Tongue (tissue), 1 donor: ENCODE measurements at regions not wholly inside any gene's neighbourhood (a gene's known extent, or its start where the extent isn't known, plus 50 kb on each side); places are given as distances from the start of the nearest gene placed in this dataset.
A peak's percentile ranks its signal among the peaks of the same experiment; 100 is the strongest.

Source experiments
- DNase-seq: peaks from one replicate; pipeline ENCODE4 v3.0.0-alpha.2; 2015

GRCh38 chr3:40817017-40817416 lies 292.3 kb downstream of the ZNF621 start:
- no peak for DNase-seq

GRCh38 chr3:40821315-40821714 lies 296.6 kb downstream of the ZNF621 start:
- DNase-seq: no peak

DNA sequence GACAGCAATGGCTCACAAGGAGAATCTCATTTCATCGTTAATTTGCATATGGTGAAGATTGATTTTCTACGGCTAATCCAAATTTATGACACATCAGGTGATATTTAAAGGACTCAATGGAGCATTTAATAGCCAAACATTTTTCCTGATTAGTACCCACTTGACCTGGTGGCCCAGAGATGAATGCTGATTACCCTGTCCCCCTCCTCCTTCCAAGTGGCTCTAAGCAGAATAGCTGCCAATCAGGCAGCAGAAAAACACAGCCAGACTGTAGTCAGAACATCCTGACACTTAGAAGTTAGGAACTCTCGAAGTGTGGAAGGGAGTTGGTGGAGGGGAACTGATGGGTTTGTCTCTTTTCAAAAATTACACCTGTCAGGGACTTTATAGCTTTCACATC lies 302.5 kb downstream of the ZNF621 start:
- no peak for DNase-seq

GRCh38 chr3:40827942-40828688 lies 303.4 kb downstream of the ZNF621 start:
- DNase-seq: no peak

- DNase-seq: no peak
Measured at GRCh38 chr3:40828741-40829415, 304.1 kb downstream of the ZNF621 start.

- DNase-seq: no peak
Measured at GRCh38 chr3:40829876-40830275, 305.1 kb downstream of the ZNF621 start.

DNA sequence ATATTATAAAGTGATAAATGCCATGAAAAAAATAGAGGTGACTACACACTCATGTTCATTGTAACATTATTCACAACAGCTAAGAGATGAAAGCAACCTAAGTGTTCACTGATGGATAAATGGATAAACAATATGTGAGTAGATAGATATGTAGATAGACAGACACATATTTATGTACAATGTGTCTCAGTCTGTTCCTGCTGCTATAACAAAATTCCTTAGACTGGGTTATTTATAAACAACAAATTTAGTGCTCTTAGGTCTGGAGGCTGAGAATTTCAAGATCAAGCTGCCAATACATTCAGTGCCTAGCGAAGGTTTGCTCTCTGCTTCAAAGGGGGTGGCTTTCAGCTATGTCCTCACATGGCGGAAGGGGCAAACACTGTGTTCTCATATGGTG lies 312.5 kb downstream of the ZNF621 start:
- DNase-seq: no peak

- DNase-seq: no peak
Measured at GRCh38 chr3:40841131-40841530, 316.4 kb downstream of the ZNF621 start.

GRCh38 chr3:40841570-40842109 lies 316.9 kb downstream of the ZNF621 start:
- DNase-seq: no peak

- no peak for DNase-seq
Measured at GRCh38 chr3:40842714-40843113, 318.0 kb downstream of the ZNF621 start.

- no peak for DNase-seq
Measured at GRCh38 chr3:40843208-40843624, 318.5 kb downstream of the ZNF621 start.

- no peak for DNase-seq
Measured at GRCh38 chr3:40843851-40844548, 319.2 kb downstream of the ZNF621 start.

DNA sequence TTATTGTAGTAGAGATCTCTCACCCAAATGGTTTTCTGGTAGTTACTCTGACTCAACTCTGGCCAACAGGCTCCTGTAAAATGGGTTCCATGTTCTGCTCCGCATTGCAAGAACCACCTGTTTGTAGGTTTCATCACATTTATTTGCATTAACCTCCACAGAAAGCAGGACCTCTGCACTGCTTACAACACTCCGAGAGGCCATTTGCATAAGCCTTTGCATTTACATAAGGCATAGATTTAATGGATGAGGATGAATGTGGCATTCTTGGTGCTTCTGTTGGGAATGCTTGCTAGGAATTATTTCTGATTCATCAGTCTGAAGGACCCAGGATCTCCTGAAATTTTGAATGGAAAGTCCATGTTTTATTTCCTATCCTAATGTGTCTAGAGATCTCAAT lies 320.1 kb downstream of the ZNF621 start:
- no peak for DNase-seq

- DNase-seq: no peak
Measured at GRCh38 chr3:40845447-40845846, 320.7 kb downstream of the ZNF621 start.

DNA sequence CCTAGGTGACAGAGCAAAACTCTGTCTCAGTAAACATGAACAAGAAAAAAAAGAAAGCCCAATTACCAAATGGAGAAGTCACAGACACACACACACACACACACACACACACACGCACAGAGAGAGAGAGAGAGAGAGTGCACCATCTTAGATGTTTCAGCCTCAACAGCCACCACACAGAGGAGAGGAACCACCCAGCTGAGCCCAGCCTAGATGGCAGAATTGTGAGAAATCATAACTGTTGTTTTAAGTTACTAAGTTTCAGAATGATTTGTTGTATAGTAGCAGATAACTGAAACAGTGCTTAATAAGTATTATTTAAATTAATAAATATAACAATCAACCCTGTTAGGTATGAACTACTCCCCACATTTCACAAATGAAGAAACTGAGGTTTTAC lies 321.2 kb downstream of the ZNF621 start:
- DNase-seq: no peak

- DNase-seq: peak; percentile 80
Measured at GRCh38 chr3:40846451-40846850, 321.7 kb downstream of the ZNF621 start.

GRCh38 chr3:40847551-40847992 lies 322.8 kb downstream of the ZNF621 start:
- peak; percentile 83 for DNase-seq

DNA sequence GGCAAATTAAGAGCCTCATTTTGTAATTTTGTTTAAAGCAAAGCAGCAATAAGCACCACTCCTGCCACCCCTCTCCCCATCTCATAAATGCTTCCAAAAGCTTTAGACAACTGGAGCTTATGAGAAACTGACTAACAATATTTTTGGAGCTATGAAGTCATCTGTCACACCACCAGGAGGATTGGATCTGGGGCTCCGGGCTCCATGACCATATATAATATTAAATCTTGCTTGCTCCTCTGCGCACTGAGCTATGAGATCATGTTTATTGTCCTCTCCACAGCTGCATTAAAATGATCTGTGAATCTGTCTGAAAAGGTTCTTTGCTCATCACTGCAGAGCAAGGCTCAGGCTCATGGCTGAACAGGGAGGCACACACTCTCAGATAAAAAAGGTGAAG lies 323.7 kb downstream of the ZNF621 start:
- peak; percentile 46 for DNase-seq

- no peak for DNase-seq
Measured at GRCh38 chr3:40850861-40851260, 326.1 kb downstream of the ZNF621 start.

DNA sequence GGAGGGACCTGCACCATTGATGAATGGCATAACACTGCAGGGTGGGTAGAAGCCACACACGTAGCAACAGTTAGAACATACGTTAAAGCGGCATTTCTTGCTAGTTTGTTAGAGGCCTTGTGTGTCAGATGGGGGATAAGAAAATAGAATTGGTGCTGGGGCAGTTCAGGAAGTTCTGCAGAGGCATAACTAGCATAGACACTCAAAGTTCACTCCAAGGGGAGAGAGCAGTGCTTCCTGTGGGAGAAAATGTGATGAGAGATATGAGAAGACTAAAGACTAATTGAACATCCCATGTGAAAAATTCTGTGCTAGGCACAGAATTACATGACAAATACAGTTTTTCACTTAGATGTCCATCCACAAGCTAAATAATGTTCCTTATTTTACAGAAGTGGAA lies 327.1 kb downstream of the ZNF621 start:
- no peak for DNase-seq

DNA sequence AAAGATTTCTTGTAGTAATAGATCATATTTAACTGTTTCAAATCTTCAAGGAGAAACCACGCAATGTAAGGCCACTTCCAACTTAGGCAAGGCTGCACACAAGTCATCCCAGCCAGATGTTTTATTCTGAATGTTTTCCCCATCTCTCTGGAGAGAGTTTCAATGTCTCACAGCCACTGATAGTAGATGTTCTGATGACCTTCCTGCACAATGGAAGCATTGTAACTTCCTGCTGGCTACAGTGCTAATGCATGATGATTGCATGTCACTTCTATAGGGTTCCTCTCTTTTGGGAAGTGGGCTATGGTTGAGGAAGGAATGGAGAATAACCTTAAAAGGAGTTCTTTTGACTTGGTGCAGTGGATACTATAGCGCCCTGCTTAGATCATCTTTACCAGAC lies 328.0 kb downstream of the ZNF621 start:
- no peak for DNase-seq

GRCh38 chr3:40853474-40853873 lies 328.7 kb downstream of the ZNF621 start:
- no peak for DNase-seq

DNA sequence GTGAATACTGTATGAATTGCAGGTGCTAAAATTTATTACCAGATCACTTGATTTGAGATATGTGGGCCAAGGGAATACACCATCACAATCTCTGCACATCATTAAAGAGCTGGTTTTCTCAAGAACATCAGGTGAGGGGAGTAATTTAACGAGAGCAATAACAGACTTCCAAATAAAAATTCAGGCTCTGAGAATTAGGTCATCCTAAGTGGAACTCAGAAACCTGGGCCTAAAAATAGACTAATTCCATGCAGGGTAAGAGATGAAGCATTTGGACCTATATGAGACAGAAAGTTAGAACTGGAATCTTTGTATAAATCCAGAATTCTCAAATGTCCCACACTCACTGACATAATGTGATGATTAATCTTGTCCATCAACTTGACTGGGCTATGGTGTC lies 331.1 kb downstream of the ZNF621 start:
- DNase-seq: no peak
